Left ventricle myocardium inferior (tissue), 1 donor: ENCODE measurements at regions not wholly inside any gene's neighbourhood (a gene's known extent, or its start where the extent isn't known, plus 50 kb on each side); places are given as distances from the start of the nearest gene placed in this dataset.
"Not testable (repeated sequence)": the region's sequence is repeated elsewhere in the genome, so short reads cannot be mapped to it uniquely, and the experiment has no call there.

Experiments
- DNase-seq: peaks from one replicate; pipeline ENCODE4 v3.0.0-alpha.2; 2020
- H3K27ac ChIP-seq: fragments of 200-600 bp; replicated peaks from 2 replicates; pipeline ENCODE4 v1.8.0; 2021
- H3K27me3 ChIP-seq: fragments of 200-600 bp; 2 replicates; pipeline ENCODE4 v1.8.0; 2021; ENCODE audit warnings: low read depth
- H3K36me3 ChIP-seq: fragments of 200-600 bp; 2 replicates; pipeline ENCODE4 v1.8.0; 2021
- H3K4me1 ChIP-seq: fragments of 200-600 bp; 2 replicates; pipeline ENCODE4 v1.8.0; 2021
- H3K4me3 ChIP-seq: fragments of 200-600 bp; 2 replicates; pipeline ENCODE4 v1.8.0; 2021; ENCODE audit warnings: mild to moderate bottlenecking, moderate library complexity
- H3K9me3 ChIP-seq: fragments of 200-600 bp; replicated peaks from 2 replicates; pipeline ENCODE4 v1.8.0; 2021
- CTCF ChIP-seq: fragments of 200-600 bp; IDR thresholded peaks from 2 replicates; pipeline ENCODE4 v1.8.0; 2021; ENCODE audit warnings: antibody characterized with exemption, mild to moderate bottlenecking, borderline replicate concordance
- intact Hi-C: fragments of 100-400 bp; cut with micrococcal nuclease; formaldehyde crosslinking; loops from one replicate; pipeline ENCODE4 v1.11.0; 2022
- donor health status: DM: no; HTN: yes; CAD: no; lungs with severe emphysema.

DNA sequence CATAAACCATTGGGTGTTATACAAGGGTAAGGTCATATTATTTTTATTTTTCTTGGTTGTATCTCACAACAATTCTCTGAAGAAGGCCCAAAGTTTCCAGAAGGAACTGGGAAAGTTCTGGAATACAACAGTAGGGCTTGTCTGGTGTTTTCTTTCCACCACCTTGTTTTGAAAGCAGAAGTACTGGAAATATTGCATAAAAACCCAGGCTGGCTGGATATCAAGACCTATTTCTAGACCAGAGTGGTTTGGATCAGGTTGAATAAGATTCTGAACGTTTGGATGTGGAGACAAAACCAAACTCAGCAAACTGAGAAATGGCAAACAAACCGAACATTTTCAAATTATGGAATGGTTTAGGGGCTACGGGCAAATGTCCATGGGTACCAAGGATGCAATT lies 182.6 kb upstream of the FZD8 start:
- DNase-seq: no peak
- no peaks in the 10 kb centered on the region for H3K36me3 ChIP-seq
- no peak for TF ChIP-seq CTCF
- H3K27me3 ChIP-seq: no peaks in the 10 kb centered on the region
- peaks cover 18% of the 10 kb centered on the region for H3K4me1 ChIP-seq
- H3K27ac ChIP-seq: no peak overlapping the region
- intact Hi-C loops: no loop called here
- no peak overlapping the region for H3K4me3 ChIP-seq
- no peaks in the 10 kb centered on the region for H3K9me3 ChIP-seq

DNA sequence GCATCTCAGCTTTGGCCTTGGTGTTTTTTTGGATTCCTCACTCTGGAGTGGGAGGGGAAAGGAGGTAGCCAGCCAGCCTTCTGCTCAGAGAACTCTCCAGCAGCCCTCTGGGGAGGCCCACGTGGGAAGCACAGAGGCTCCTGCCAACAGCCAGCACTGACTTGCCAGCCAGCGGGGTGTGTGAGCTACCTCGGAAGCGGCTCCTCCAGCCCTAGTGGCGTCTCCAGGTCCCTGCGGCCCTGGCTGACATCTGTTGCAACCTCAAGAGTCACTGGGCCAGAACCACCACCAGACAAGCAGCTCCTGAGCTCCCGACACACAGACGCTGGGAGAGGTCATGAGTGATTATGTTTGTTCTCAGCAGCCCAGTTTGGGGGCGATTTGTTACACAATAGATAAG lies 180.2 kb upstream of the FZD8 start:
- peak overlapping the region; percentile 21 for H3K27ac ChIP-seq

DNA sequence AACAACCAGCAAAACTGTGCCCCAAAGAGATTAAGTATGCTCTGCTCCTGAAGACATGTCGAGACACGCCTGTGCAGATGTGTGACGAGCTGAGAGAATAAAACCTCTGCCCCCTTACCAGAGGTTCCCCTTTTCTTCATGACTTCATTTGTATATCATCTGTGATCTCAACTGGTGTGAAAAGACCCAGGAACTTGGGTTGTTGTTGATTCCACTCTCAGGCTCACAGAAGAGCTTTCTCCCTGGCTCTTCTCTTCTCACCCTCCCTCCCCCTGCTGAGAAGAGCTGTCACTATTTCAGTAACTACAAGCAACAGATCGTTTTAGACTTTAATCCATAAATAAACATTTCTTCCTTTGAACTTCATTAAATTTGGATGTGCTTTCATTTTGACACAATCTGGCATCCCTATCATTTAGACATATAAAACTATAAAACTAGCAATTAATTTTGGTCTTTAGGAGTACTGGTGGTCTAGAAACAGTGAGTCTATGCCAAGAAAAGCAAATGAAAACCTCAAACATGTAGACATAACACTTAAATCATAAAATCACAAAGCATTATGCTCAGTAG lies 179.3 kb upstream of the FZD8 start:
- intact Hi-C loops: no loop called here
- Histone ChIP-seq H3K36me3 (no peaks in the 10 kb centered on the region), H3K27ac (no peak overlapping the region), H3K4me3 (no peak overlapping the region), H3K4me1 (peaks cover 18% of the 10 kb centered on the region), H3K9me3 (no peaks in the 10 kb centered on the region), H3K27me3 (no peaks in the 10 kb centered on the region)
- DNase-seq: no peak
- no peak for TF ChIP-seq CTCF

More for the DNA sequence above, 180.2 kb upstream of the FZD8 start:
- intact Hi-C loops: no loop called here
- H3K9me3 ChIP-seq: no peaks in the 10 kb centered on the region
- TF ChIP-seq CTCF: peak; percentile 63
- peaks cover 18% of the 10 kb centered on the region for H3K4me1 ChIP-seq
- no peaks in the 10 kb centered on the region for H3K36me3 ChIP-seq
- DNase-seq: peak; percentile 84
- H3K27me3 ChIP-seq: no peaks in the 10 kb centered on the region
- no peak overlapping the region for H3K4me3 ChIP-seq

DNA sequence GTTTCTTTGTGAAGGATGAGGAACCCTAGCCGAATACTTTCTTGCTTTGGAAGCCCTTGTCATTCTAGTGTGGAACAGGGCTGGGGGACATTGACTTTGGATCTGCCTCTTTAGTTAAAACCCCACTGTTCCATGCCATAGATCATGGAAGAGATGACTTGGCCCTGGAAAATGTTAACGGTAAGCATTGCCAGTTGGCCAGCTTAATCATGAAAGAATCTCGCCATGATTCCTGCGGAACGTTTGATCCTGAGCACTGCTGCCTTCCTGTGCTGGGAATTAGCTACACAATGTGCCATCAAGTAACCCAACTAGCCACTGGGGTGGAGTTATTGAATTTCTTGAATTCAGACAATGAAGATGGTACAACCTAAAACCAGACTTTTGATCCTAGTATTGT lies 177.6 kb upstream of the FZD8 start:
- Histone ChIP-seq H3K27ac (no peak overlapping the region), H3K27me3 (no peaks in the 10 kb centered on the region), H3K4me1 (peaks cover 18% of the 10 kb centered on the region), H3K36me3 (no peaks in the 10 kb centered on the region), H3K9me3 (no peaks in the 10 kb centered on the region), H3K4me3 (no peak overlapping the region)
- TF ChIP-seq CTCF: no peak
- intact Hi-C loops: no loop called here
- no peak for DNase-seq

DNA sequence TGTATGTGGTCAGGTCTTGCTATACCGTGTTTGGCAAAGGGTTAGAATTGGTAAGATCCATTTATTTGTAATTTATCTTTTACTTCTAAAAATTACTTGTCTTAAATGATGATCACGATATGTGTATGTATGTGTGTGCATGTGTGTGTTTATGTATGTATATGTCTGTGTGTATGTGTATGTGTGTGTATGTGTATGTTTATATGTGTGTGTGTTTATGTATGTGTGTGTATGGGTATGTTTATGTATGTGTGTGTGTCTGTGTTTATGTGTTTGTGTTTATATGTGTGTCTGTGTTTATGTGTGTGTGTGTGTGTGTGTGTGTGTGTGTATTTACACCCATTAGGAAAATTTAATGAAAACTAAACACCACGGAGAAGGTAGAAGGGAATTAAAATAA lies 176.9 kb upstream of the FZD8 start:
- DNase-seq: no peak
- no peak overlapping the region for H3K4me3 ChIP-seq
- H3K27ac ChIP-seq: no peak overlapping the region
- no peaks in the 10 kb centered on the region for H3K36me3 ChIP-seq
- intact Hi-C loops: no loop called here
- no peak for TF ChIP-seq CTCF
- H3K4me1 ChIP-seq: peaks cover 18% of the 10 kb centered on the region
- H3K9me3 ChIP-seq: no peaks in the 10 kb centered on the region
- H3K27me3 ChIP-seq: no peaks in the 10 kb centered on the region

DNA sequence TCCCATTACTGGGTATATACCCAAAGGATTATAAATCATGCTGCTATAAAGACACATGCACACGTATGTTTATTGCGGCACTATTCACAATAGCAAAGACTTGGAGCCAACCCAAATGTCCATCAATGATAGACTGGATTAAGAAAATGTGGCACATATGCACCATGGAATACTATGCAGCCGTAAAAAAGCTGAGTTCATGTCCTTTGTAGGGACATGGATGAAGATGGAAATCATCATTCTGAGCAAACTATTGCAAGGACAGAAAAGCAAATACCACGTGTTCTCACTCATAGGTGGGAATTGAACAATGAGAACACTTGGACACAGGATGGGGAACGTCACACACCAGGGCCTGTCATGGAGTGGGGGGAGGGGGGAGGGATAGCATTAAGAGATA lies 175.0 kb upstream of the FZD8 start:
- H3K36me3 ChIP-seq, intact Hi-C loops, H3K27ac ChIP-seq, DNase-seq, H3K9me3 ChIP-seq, H3K4me3 ChIP-seq, H3K4me1 ChIP-seq, H3K27me3 ChIP-seq: not testable (repeated sequence)
